GM18951 (cell line): ENCODE measurements at regions not wholly inside any gene's neighbourhood (a gene's known extent, or its start where the extent isn't known, plus 50 kb on each side); places are given as distances from the start of the nearest gene placed in this dataset.
"Not testable (repeated sequence)": the region's sequence is repeated elsewhere in the genome, so short reads cannot be mapped to it uniquely, and the experiment has no call there.

Experiments
- POLR2A ChIP-seq: IDR thresholded peaks from 4 replicates; pipeline ENCODE4 v1.6.1; 2011; ENCODE audit warnings: mild to moderate bottlenecking; ENCODE audit not compliant: insufficient read length, insufficient read depth; ENCODE audit errors: extremely low read depth
- in situ Hi-C: fragments of 300-500 bp; cut with MboI; formaldehyde crosslinking; loops from one replicate; pipeline ENCODE4 v1.12.0; 2022; ENCODE audit warnings: low sequenced_read_pairs, mixed read lengths, inconsistent platforms; ENCODE audit not compliant: unreplicated experiment

GRCh38 chr12:93231938-93232337 is 145.8 kb upstream of the NUDT4 start:
- no peak for TF ChIP-seq POLR2A
- in situ Hi-C loops: no loop called here

- in situ Hi-C loops: no loop called here
- no peak for TF ChIP-seq POLR2A
Observed at GRCh38 chr12:93234641-93235040, 143.1 kb upstream of the NUDT4 start.

GRCh38 chr12:93235881-93236280 is 141.8 kb upstream of the NUDT4 start:
- TF ChIP-seq POLR2A: no peak
- in situ Hi-C loops: no loop called here

GRCh38 chr12:93237235-93237915 is 140.3 kb upstream of the NUDT4 start:
- in situ Hi-C loops: no loop called here
- TF ChIP-seq POLR2A: no peak

- in situ Hi-C loops: not testable (repeated sequence)
Observed at GRCh38 chr12:93238512-93239262, 139.0 kb upstream of the NUDT4 start.

GRCh38 chr12:93239789-93240188 is 137.9 kb upstream of the NUDT4 start:
- in situ Hi-C loops: not testable (repeated sequence)

- TF ChIP-seq POLR2A: no peak
- in situ Hi-C loops: no loop called here
Observed at GRCh38 chr12:93242154-93242972, 135.4 kb upstream of the NUDT4 start.

- TF ChIP-seq POLR2A: no peak
- in situ Hi-C loops: no loop called here
Observed at GRCh38 chr12:93243382-93243688, 134.4 kb upstream of the NUDT4 start.

- in situ Hi-C loops: no loop called here
- no peak for TF ChIP-seq POLR2A
Observed at GRCh38 chr12:93243689-93244513, 133.8 kb upstream of the NUDT4 start.

GRCh38 chr12:93244514-93245077 is 133.1 kb upstream of the NUDT4 start:
- no peak for TF ChIP-seq POLR2A
- in situ Hi-C loops: no loop called here

- no peak for TF ChIP-seq POLR2A
- in situ Hi-C loops: no loop called here
Observed at GRCh38 chr12:93245543-93245942, 132.2 kb upstream of the NUDT4 start.

- in situ Hi-C loops: no loop called here
- TF ChIP-seq POLR2A: no peak
Observed at GRCh38 chr12:93247313-93247991, 130.3 kb upstream of the NUDT4 start.
